GM12865 (cell line): ENCODE measurements at regions not wholly inside any gene's neighbourhood (a gene's known extent, or its start where the extent isn't known, plus 50 kb on each side); places are given as distances from the start of the nearest gene placed in this dataset.
"Not testable (repeated sequence)": the region's sequence is repeated elsewhere in the genome, so short reads cannot be mapped to it uniquely, and the experiment has no call there.

Experiments used
- DNase-seq: peaks from one replicate; pipeline ENCODE4 v3.0.0; 2010; ENCODE audit warnings: low read depth
- H3K4me3 ChIP-seq: 2 replicates; pipeline ENCODE4 v1.5.1; 2011; ENCODE audit warnings: mild to moderate bottlenecking, low read depth, low read length, control low read depth
- TF ChIP-seq, protein P1 (sequence below): IDR thresholded peaks from 2 replicates; pipeline ENCODE4 v1.5.1; 2011; ENCODE audit warnings: low read length, control low read depth, low read depth, inconsistent platforms; ENCODE audit not compliant: insufficient read depth; ENCODE audit errors: missing control alignments

DNA sequence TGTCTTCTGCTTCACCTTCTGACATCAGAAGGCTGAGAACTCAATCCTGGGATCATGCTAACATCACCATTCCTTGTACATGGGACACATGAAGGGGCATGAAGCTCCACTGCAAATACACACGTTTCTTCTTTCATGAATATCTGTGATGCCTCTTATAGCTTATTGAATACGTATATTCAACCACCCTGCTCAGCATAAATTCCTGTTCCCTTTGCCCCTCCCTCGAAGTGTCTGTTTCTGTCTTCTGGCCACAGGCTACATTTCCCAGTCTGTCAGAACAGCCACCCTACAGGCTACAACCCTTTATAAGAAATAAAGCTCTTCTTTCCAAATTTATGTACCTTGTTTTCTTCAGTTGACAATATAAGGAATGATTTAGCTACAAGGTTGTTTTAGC lies 201.3 kb upstream of the STS start:
- no peak for DNase-seq
- H3K4me3 ChIP-seq, result no peak overlapping the region
- TF ChIP-seq, protein P1, sequence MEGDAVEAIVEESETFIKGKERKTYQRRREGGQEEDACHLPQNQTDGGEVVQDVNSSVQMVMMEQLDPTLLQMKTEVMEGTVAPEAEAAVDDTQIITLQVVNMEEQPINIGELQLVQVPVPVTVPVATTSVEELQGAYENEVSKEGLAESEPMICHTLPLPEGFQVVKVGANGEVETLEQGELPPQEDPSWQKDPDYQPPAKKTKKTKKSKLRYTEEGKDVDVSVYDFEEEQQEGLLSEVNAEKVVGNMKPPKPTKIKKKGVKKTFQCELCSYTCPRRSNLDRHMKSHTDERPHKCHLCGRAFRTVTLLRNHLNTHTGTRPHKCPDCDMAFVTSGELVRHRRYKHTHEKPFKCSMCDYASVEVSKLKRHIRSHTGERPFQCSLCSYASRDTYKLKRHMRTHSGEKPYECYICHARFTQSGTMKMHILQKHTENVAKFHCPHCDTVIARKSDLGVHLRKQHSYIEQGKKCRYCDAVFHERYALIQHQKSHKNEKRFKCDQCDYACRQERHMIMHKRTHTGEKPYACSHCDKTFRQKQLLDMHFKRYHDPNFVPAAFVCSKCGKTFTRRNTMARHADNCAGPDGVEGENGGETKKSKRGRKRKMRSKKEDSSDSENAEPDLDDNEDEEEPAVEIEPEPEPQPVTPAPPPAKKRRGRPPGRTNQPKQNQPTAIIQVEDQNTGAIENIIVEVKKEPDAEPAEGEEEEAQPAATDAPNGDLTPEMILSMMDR, result no peak

GRCh38 chrX:6941041-6941440 lies 206.5 kb upstream of the STS start:
- TF ChIP-seq, protein P1, result no peak
- no peak for DNase-seq
- no peak overlapping the region for H3K4me3 ChIP-seq

GRCh38 chrX:6932942-6933341 lies 214.6 kb upstream of the STS start:
- not testable (repeated sequence) for H3K4me3 ChIP-seq, DNase-seq

GRCh38 chrX:6930307-6930849 lies 217.1 kb upstream of the STS start:
- no peak for DNase-seq
- H3K4me3 ChIP-seq, result no peak overlapping the region
- TF ChIP-seq, protein P1, result no peak

GRCh38 chrX:6924443-6925077 lies 223.0 kb upstream of the STS start:
- TF ChIP-seq, protein P1, result no peak
- H3K4me3 ChIP-seq, result no peak overlapping the region
- DNase-seq, result no peak

DNA sequence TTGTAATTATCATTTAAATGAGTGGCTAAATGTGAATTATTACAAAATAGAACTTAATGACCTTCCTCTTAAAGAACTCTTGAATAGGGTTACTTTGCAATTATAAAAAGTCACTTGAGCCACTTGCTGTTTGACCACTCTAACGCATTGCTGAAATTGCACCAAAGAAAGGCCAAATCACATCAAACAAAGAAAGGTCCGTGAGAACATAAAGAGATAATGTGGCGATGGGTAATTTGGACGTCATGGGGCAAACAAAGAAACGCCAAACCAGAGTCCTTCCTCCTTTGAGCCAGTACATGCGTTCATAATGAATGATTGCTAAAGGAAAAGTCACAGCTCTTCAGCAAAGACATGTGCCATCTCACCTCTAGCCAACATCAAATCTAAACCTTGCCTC lies 229.8 kb upstream of the STS start:
- DNase-seq, result no peak
- TF ChIP-seq, protein P1, result no peak
- H3K4me3 ChIP-seq, result no peak overlapping the region

GRCh38 chrX:6910218-6910617 lies 237.3 kb upstream of the STS start:
- DNase-seq, result no peak
- TF ChIP-seq, protein P1, result no peak
- H3K4me3 ChIP-seq, result no peak overlapping the region
